ENCODE measurements at regions not wholly inside any gene's neighbourhood (a gene's known extent, or its start where the extent isn't known, plus 50 kb on each side); places are given as distances from the start of the nearest gene placed in this dataset.
"Not testable (repeated sequence)": the region's sequence is repeated elsewhere in the genome, so short reads cannot be mapped to it uniquely, and the experiment has no call there.

DNA sequence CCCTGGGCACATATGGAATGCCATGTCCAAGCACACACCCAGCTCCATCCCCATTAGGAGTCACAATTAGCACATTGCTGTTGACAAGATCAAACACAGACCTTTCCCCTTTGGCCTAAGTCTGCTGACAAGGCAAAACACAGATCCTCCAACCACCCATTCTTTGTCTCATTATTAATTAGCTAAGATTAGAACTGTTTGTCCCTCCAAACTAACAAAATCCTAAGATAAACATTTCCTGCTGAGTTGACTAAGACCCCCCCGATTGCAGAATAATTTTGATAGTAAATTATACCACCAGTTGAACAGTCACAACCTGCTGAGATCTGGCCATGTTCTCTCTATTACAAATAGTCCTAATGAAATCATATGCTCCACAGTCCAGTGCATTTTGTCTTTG lies 186.7 kb downstream of the SPATA31A1 start:
- DNase-seq; H3K4me1 Mint-ChIP-seq; H3K4me3 Mint-ChIP-seq; H3K27ac Mint-ChIP-seq; H3K27me3 Mint-ChIP-seq; ATAC-seq (replicated peaks); H3K9me3 Mint-ChIP-seq; H3K36me3 Mint-ChIP-seq: not testable (repeated sequence)

DNA sequence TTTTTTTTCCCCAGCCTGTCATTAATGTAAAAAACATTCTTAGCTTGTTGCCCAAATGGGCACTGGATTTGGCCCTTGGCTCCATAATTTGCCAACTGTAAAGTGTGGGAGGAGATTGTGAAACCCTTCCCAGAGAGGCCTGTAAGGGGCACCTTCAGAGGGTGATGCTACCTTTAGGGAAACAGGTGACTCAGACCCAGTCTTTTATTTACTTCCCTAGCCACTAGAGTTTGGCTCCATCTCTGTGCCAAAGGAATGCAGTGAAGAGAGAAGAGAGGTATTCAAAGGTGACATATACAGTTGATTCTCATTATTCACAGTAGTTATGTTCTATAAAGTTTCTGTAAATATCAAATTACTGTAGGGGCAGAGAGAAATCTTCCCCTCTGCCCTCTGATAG lies 189.6 kb downstream of the SPATA31A1 start:
- H3K9me3 Mint-ChIP-seq; ATAC-seq (replicated peaks); H3K27me3 Mint-ChIP-seq; DNase-seq; H3K4me1 Mint-ChIP-seq; H3K4me3 Mint-ChIP-seq; H3K36me3 Mint-ChIP-seq; H3K27ac Mint-ChIP-seq: not testable (repeated sequence)

DNA sequence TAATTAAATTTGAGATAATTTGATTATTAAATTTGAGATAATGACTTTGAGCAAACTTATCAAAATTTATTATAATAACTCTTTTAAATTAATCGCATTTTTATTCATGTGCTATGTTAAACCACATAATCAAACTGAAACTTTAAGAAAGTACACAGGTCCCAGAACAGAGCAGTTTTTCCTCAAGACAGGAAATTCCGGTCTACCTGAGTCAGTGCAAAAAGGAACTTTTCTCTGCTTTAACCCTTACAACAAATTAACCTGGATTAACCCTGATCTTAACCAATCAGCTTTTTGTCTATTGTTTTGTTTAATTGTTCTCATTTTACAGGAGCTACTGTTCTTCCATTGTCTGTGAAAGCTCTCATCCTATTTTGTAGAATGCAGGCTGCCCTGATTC lies 195.1 kb downstream of the SPATA31A1 start:
- H3K9me3 Mint-ChIP-seq; H3K4me3 Mint-ChIP-seq; H3K27me3 Mint-ChIP-seq; H3K4me1 Mint-ChIP-seq; H3K36me3 Mint-ChIP-seq; ATAC-seq (replicated peaks); DNase-seq; H3K27ac Mint-ChIP-seq: not testable (repeated sequence)

DNA sequence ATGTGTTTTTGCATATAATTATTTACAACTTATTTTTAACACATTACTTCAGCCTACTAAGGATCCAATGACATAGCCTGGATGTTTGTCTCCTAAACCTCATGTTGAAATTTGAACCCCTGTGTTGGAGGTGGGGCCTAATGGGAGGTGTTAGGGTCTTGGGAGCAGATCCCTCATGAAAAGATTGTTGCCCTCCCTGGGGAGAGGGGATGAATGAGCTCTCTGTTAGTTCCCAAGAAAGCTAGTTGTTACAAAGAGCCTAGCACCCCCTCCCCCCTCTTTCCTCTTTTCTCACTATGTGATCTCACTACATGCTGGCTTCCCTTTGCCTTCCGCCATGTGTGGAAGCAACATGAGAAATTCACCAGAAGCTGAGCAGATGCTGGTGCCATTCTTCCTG lies 196.1 kb downstream of the SPATA31A1 start:
- not testable (repeated sequence) for H3K9me3 Mint-ChIP-seq; H3K27ac Mint-ChIP-seq; H3K4me3 Mint-ChIP-seq; DNase-seq; H3K36me3 Mint-ChIP-seq; H3K4me1 Mint-ChIP-seq; ATAC-seq (replicated peaks); H3K27me3 Mint-ChIP-seq

DNA sequence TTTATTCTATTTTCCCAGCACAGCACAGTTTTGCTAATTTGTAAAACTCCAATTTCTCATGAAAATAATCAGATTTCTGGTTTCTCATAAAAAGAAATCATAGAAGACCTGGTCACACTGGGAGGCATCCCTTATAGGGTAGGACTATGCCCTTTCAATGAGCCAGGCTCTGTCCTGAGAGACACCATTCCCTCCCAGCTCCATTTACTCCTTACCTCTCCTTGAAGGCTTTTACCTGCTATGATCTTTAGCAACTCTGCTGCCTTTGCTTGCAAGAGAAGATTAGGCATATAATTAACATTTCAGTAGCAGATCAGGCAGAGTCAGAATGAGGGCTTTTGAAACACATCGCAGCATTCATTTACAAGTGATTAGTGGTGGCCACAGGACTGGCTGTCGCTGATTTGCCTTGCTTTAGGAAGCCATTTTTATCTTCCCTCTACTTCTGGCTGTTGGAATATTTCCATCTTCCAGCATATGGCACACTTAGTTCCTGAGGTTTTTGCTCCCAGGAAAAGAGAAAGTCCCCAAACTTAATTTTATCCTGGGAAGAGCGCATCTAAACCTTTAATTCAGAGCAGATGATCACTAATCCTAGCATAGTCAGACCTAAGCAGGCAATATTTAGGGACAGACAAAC lies 196.9 kb downstream of the SPATA31A1 start:
- H3K27me3 Mint-ChIP-seq; H3K36me3 Mint-ChIP-seq; H3K4me3 Mint-ChIP-seq; H3K27ac Mint-ChIP-seq; H3K4me1 Mint-ChIP-seq; DNase-seq; H3K9me3 Mint-ChIP-seq; ATAC-seq (replicated peaks): not testable (repeated sequence)

DNA sequence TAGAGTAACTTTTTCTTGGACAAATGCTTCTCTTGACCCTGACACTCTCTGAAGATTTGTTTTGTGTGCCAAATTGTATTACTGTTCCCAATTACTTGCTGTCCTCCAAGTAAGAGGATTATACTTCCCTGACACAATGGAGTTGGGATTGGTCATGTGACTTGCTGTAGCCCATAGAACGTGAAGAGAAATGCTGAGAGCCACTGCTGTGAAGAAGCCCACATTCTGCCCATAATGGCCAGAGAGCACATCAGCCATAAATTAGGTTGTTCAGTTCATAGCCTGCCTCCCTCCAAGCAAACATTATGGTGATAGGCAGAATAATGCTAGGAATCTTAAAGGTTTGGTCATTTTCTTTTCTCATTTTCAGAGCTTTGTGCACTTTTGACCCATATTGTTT lies 198.9 kb downstream of the SPATA31A1 start:
- H3K36me3 Mint-ChIP-seq; ATAC-seq (replicated peaks); DNase-seq; H3K4me1 Mint-ChIP-seq; H3K27me3 Mint-ChIP-seq; H3K27ac Mint-ChIP-seq; H3K4me3 Mint-ChIP-seq; H3K9me3 Mint-ChIP-seq: not testable (repeated sequence)

- H3K4me3 Mint-ChIP-seq; H3K27ac Mint-ChIP-seq; H3K36me3 Mint-ChIP-seq; ATAC-seq (replicated peaks); H3K27me3 Mint-ChIP-seq; H3K4me1 Mint-ChIP-seq; DNase-seq; H3K9me3 Mint-ChIP-seq: not testable (repeated sequence)
These were observed 203.9 kb downstream of the SPATA31A1 start for GRCh38 chr9:39559384-39559783.

DNA sequence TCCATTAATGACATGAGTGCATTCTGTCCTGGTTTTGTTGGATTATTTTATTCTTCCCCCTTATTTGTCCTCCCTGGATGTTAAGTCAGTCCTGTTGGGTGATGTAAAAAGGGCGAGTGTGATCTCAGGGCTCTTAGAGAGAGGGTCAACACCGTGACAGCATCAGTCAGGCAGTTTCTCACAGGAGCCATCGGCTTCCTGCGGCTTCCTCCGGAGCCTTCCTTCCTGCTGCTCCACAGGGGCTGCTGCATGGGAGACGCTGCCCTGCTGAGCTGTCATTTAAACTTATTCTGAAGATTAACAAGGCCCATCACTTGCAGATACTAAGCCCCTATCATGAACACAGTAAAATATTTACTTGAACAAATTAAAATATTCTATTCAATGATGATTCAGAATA lies 211.3 kb downstream of the SPATA31A1 start:
- H3K4me3 Mint-ChIP-seq; H3K36me3 Mint-ChIP-seq; H3K27ac Mint-ChIP-seq; ATAC-seq (replicated peaks); H3K27me3 Mint-ChIP-seq; H3K9me3 Mint-ChIP-seq; H3K4me1 Mint-ChIP-seq; DNase-seq: not testable (repeated sequence)

GRCh38 chr9:39567396-39567795 lies 211.9 kb downstream of the SPATA31A1 start:
- not testable (repeated sequence) for H3K36me3 Mint-ChIP-seq, H3K27ac Mint-ChIP-seq, H3K27me3 Mint-ChIP-seq

DNA sequence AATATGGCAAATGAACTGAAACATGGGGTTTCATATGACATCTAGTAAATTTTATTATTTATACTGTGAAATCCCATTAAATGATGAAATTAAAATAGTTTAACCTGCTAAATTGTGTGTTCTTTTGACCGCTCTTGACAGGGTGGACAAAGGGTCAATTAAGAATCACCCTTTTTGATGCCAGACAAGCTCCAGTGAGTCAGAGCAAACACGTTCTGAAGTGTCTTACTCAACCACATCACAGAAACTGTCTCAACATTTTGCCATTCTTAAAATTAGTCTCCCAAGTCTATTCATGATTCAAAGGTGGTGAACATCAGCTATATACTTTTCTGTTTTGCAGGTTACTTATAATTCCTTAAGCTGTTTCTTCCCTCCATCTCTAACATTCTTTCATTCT lies 213.4 kb downstream of the SPATA31A1 start:
- not testable (repeated sequence) for H3K9me3 Mint-ChIP-seq; H3K4me1 Mint-ChIP-seq; DNase-seq; H3K27me3 Mint-ChIP-seq; H3K36me3 Mint-ChIP-seq; H3K4me3 Mint-ChIP-seq; ATAC-seq (replicated peaks); H3K27ac Mint-ChIP-seq

More at GRCh38 chr9:39567396-39567795, 211.9 kb downstream of the SPATA31A1 start:
- H3K4me1 Mint-ChIP-seq; DNase-seq; H3K4me3 Mint-ChIP-seq; ATAC-seq (replicated peaks); H3K9me3 Mint-ChIP-seq: not testable (repeated sequence)

GRCh38 chr9:39573024-39574022 lies 217.9 kb downstream of the SPATA31A1 start:
- H3K27ac Mint-ChIP-seq; ATAC-seq (replicated peaks); H3K27me3 Mint-ChIP-seq; H3K36me3 Mint-ChIP-seq; H3K4me3 Mint-ChIP-seq; H3K4me1 Mint-ChIP-seq; H3K9me3 Mint-ChIP-seq; DNase-seq: not testable (repeated sequence)

GRCh38 chr9:39579000-39579399 lies 223.5 kb downstream of the SPATA31A1 start:
- not testable (repeated sequence) for H3K27me3 Mint-ChIP-seq; H3K27ac Mint-ChIP-seq; DNase-seq; H3K4me1 Mint-ChIP-seq; H3K4me3 Mint-ChIP-seq; H3K36me3 Mint-ChIP-seq; ATAC-seq (replicated peaks); H3K9me3 Mint-ChIP-seq

DNA sequence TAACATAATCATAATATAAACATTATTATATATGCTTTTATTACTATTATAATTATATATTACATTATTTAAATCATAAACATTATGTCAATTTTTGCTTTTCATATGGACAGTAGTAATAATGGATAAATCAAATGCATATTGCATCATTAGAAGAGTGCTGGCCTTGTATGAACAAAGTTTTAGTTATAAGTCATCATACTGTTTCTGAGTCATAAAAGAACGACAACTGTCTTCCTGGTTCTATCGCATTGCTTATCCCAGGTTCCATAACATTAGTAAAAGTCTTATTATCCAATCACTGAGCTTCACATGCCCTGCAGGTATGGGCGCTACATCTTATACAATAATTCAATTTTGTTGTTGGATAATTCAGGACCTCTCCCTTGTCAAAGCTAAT lies 225.8 kb downstream of the SPATA31A1 start:
- not testable (repeated sequence) for DNase-seq; H3K4me3 Mint-ChIP-seq; H3K27ac Mint-ChIP-seq; H3K27me3 Mint-ChIP-seq; H3K9me3 Mint-ChIP-seq; ATAC-seq (replicated peaks); H3K4me1 Mint-ChIP-seq; H3K36me3 Mint-ChIP-seq

GRCh38 chr9:39582677-39583412 lies 227.4 kb downstream of the SPATA31A1 start:
- not testable (repeated sequence) for H3K27me3 Mint-ChIP-seq; H3K9me3 Mint-ChIP-seq; ATAC-seq (replicated peaks); DNase-seq; H3K4me3 Mint-ChIP-seq; H3K27ac Mint-ChIP-seq; H3K4me1 Mint-ChIP-seq; H3K36me3 Mint-ChIP-seq

GRCh38 chr9:39583413-39583747 lies 227.9 kb downstream of the SPATA31A1 start:
- not testable (repeated sequence) for H3K4me1 Mint-ChIP-seq; ATAC-seq (replicated peaks); H3K4me3 Mint-ChIP-seq; DNase-seq; H3K27me3 Mint-ChIP-seq; H3K9me3 Mint-ChIP-seq; H3K36me3 Mint-ChIP-seq; H3K27ac Mint-ChIP-seq
